ENCODE measurements at regions not wholly inside any gene's neighbourhood (a gene's known extent, or its start where the extent isn't known, plus 50 kb on each side); places are given as distances from the start of the nearest gene placed in this dataset.

DNA sequence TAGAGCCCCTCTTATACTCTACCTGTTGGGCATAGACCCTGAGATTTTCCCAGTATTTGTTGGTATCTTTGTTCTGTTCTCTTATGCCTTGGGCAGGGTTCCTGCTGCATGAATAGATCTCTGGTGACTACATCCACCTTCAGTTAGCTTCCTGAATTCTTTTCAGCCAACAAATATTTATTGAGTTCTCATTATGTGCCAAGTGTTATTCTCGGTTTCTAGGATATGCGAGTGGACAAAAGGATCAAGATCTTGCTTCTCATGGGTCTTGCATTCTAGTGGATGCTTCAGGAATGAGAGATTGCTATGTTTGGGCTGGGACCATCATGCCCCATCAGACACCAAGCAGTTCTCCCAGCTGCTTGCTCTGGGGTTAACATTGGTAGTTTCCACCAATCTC is 340.0 kb downstream of the METTL15 start:
- Histone ChIP-seq H3K4me1 (ENCODE audit: insufficient read depth, low read length, poor library complexity, severe bottlenecking) (no peaks in the 10 kb centered on the region), H4K20me1 (ENCODE audit: insufficient read depth, low read length, poor library complexity, severe bottlenecking) (no peaks in the 10 kb centered on the region), H3F3A (ENCODE audit: low read depth) (no peaks in the 10 kb centered on the region), H2AFZ (ENCODE audit: low read length) (no peak overlapping the region), H3K4me3 (ENCODE audit: low read length, poor library complexity, severe bottlenecking) (no peak overlapping the region), H3K4me2 (ENCODE audit: low read depth, low read length, poor library complexity, severe bottlenecking) (no peak overlapping the region), H3K27me3 (ENCODE audit: insufficient read depth, low read length, poor library complexity, severe bottlenecking) (no peaks in the 10 kb centered on the region), H3K9me3 (ENCODE audit: insufficient read depth, low read depth, low read length) (no peaks in the 10 kb centered on the region), H3K9me2 (replicated peaks; ENCODE audit: low read depth, low read length) (no peaks in the 10 kb centered on the region), H3K9ac (ENCODE audit: low read depth, low read length, poor library complexity, severe bottlenecking) (no peak overlapping the region), H3K36me3 (ENCODE audit: insufficient read depth, low read length) (no peaks in the 10 kb centered on the region), H3K79me2 (ENCODE audit: insufficient read depth, low read length) (no peaks in the 10 kb centered on the region)
- TF ChIP-seq EZH2phosphoT487 (IDR thresholded peaks at IDR 0.05; ENCODE audit: borderline replicate concordance), result no peak
- TF ChIP-seq CTCF (conservative IDR thresholded peaks at IDR 0.05; ENCODE audit: low read length), result no peak

DNA sequence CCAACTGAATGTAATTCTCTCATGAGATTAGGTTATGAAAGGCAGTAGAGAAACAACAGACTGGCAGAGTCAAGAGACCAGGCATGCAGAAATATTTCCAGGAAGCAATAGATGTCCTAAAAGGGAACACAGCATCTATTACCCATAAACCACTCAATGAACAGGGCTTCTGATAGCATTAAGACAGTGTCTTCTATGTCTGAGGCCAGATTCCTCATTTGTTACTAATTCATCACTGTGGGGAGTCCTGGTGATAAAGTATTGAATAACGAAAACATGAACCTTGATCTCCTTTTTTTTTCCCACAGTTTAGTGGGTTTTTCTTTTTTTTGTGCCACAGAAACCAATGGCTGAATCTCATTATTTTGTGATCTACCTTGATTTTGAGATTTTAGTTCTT is 339.0 kb downstream of the METTL15 start:
- Histone ChIP-seq H4K20me1 (ENCODE audit: insufficient read depth, low read length, poor library complexity, severe bottlenecking) (no peaks in the 10 kb centered on the region), H3K4me3 (ENCODE audit: low read length, poor library complexity, severe bottlenecking) (no peak overlapping the region)
- no peak for TF ChIP-seq EZH2phosphoT487 (IDR thresholded peaks at IDR 0.05; ENCODE audit: borderline replicate concordance)
- TF ChIP-seq CTCF (conservative IDR thresholded peaks at IDR 0.05; ENCODE audit: low read length), result no peak

GRCh38 chr11:28442131-28442530 is 333.9 kb downstream of the METTL15 start:
- Histone ChIP-seq H3K9me2 (replicated peaks; ENCODE audit: low read depth, low read length) (no peaks in the 10 kb centered on the region), H3K36me3 (ENCODE audit: insufficient read depth, low read length) (no peaks in the 10 kb centered on the region), H3K9ac (ENCODE audit: low read depth, low read length, poor library complexity, severe bottlenecking) (no peak overlapping the region), H3K4me2 (ENCODE audit: low read depth, low read length, poor library complexity, severe bottlenecking) (no peak overlapping the region), H3K9me3 (ENCODE audit: insufficient read depth, low read depth, low read length) (no peaks in the 10 kb centered on the region), H3F3A (ENCODE audit: low read depth) (no peaks in the 10 kb centered on the region), H2AFZ (ENCODE audit: low read length) (no peak overlapping the region), H3K4me1 (ENCODE audit: insufficient read depth, low read length, poor library complexity, severe bottlenecking) (no peaks in the 10 kb centered on the region), H3K4me3 (ENCODE audit: low read length, poor library complexity, severe bottlenecking) (no peak overlapping the region), H3K27me3 (ENCODE audit: insufficient read depth, low read length, poor library complexity, severe bottlenecking) (no peaks in the 10 kb centered on the region), H3K79me2 (ENCODE audit: insufficient read depth, low read length) (no peaks in the 10 kb centered on the region), H4K20me1 (ENCODE audit: insufficient read depth, low read length, poor library complexity, severe bottlenecking) (no peaks in the 10 kb centered on the region)
- no peak for TF ChIP-seq EZH2phosphoT487 (IDR thresholded peaks at IDR 0.05; ENCODE audit: borderline replicate concordance)
- no peak for TF ChIP-seq CTCF (conservative IDR thresholded peaks at IDR 0.05; ENCODE audit: low read length)

More for the DNA sequence above, 339.0 kb downstream of the METTL15 start:
- Histone ChIP-seq H3K4me2 (ENCODE audit: low read depth, low read length, poor library complexity, severe bottlenecking) (no peak overlapping the region), H3K4me1 (ENCODE audit: insufficient read depth, low read length, poor library complexity, severe bottlenecking) (no peaks in the 10 kb centered on the region), H3K9me2 (replicated peaks; ENCODE audit: low read depth, low read length) (no peaks in the 10 kb centered on the region), H3K36me3 (ENCODE audit: insufficient read depth, low read length) (no peaks in the 10 kb centered on the region), H3F3A (ENCODE audit: low read depth) (no peaks in the 10 kb centered on the region), H3K9ac (ENCODE audit: low read depth, low read length, poor library complexity, severe bottlenecking) (no peak overlapping the region), H3K9me3 (ENCODE audit: insufficient read depth, low read depth, low read length) (no peaks in the 10 kb centered on the region), H3K79me2 (ENCODE audit: insufficient read depth, low read length) (no peaks in the 10 kb centered on the region), H3K27me3 (ENCODE audit: insufficient read depth, low read length, poor library complexity, severe bottlenecking) (no peaks in the 10 kb centered on the region), H2AFZ (ENCODE audit: low read length) (no peak overlapping the region)

All from Loucy (cell line).